PFSK-1 (cell line): ENCODE measurements at regions not wholly inside any gene's neighbourhood (a gene's known extent, or its start where the extent isn't known, plus 50 kb on each side); places are given as distances from the start of the nearest gene placed in this dataset.

Source experiments
- FOXP2 ChIP-seq: optimal IDR thresholded peaks from 2 replicates; pipeline ENCODE3; 2011; ENCODE audit warnings: borderline replicate concordance, control low read depth, inconsistent platforms; ENCODE audit not compliant: insufficient read depth; ENCODE audit errors: extremely low read length, extremely low read depth
- POLR2AphosphoS5 ChIP-seq: IDR thresholded peaks from 2 replicates; pipeline ENCODE4 v1.6.1; 2012; ENCODE audit warnings: low read depth, mild to moderate bottlenecking, control low read depth, low read length, moderate library complexity
- REST ChIP-seq, 2 experiments: IDR thresholded peaks; 2 replicates each; pipeline versions ENCODE4 v1.6.1 to v1.8.0; 2011 to 2012; ENCODE audit warnings: low read depth in 2 of 2, low read length in 2 of 2, control low read depth in 1 of 2, inconsistent platforms in 1 of 2, mild to moderate bottlenecking in 1 of 2, moderate library complexity in 1 of 2; ENCODE audit not compliant: insufficient read depth in 1 of 2
- SIN3A ChIP-seq: IDR thresholded peaks from 2 replicates; pipeline ENCODE4 v1.6.1; 2012; ENCODE audit warnings: mild to moderate bottlenecking, low read length, moderate library complexity, borderline replicate concordance; ENCODE audit not compliant: insufficient read depth
- TAF1 ChIP-seq: IDR thresholded peaks from 2 replicates; pipeline ENCODE4 v1.6.1; 2012; ENCODE audit warnings: low read length, control low read depth, borderline replicate concordance; ENCODE audit not compliant: insufficient read depth

- no peak for TF ChIP-seq REST (IDR thresholded peaks at IDR 0.05; ENCODE audit: insufficient read depth in 1 of 2, low read depth in 2 of 2, low read length in 2 of 2)
- TF ChIP-seq POLR2AphosphoS5: no peak
- no peak for TF ChIP-seq TAF1
- TF ChIP-seq FOXP2: no peak
- TF ChIP-seq SIN3A: no peak
Observed at GRCh38 chrX:39591099-39591498, 506.7 kb downstream of the BCOR start.

DNA sequence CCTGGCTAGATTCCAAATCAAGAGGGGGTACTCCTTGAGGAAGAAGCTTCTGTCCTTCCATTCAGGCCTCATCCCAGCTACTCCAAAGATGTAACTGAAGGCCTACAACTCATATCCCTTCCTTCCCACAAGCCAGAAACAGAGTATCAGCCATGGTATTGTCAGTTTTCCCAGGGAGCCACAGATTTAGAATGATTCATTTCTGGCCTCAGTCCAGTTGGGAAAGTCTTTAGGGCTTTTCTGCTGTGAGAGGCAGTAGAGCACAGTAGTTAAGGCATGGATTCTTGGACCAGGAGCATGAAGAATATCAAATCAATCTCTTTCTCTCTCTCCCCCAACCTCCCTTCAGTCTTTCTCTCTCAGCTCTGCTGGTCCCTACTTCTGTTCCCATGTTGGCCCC lies 505.0 kb downstream of the BCOR start:
- TF ChIP-seq FOXP2 (no peak), POLR2AphosphoS5 (no peak)

- TF ChIP-seq FOXP2 (no peak), POLR2AphosphoS5 (no peak), TAF1 (no peak), REST (IDR thresholded peaks at IDR 0.05; ENCODE audit: insufficient read depth in 1 of 2, low read depth in 2 of 2, low read length in 2 of 2) (no peak), SIN3A (no peak)
Observed at GRCh38 chrX:39595977-39596376, 501.8 kb downstream of the BCOR start.

- TF ChIP-seq POLR2AphosphoS5: no peak
- TF ChIP-seq REST (IDR thresholded peaks at IDR 0.05; ENCODE audit: insufficient read depth in 1 of 2, low read depth in 2 of 2, low read length in 2 of 2): no peak
- no peak for TF ChIP-seq SIN3A
- no peak for TF ChIP-seq TAF1
- TF ChIP-seq FOXP2: no peak
Observed at GRCh38 chrX:39596437-39596836, 501.3 kb downstream of the BCOR start.

DNA sequence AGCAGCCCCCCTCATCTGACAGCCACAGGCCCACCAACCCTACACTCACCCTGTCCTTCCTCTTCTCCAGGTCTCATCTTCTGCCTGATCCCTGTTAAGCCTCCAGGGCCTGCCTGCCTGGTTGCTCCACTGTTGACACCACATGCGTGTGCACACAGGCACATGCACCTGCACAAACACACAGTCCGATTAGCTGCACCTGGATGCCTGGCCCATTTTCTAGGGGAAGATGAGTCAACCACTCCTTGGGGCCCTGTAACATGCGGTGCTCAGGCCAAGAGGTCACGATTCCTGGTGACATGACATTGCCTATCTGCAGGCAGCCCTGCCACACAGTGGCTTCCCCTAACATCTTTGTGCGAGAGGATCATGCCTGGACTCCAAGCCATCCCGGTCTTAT lies 498.4 kb downstream of the BCOR start:
- no peak for TF ChIP-seq FOXP2
- TF ChIP-seq SIN3A: no peak
- TF ChIP-seq POLR2AphosphoS5: no peak
- no peak for TF ChIP-seq REST (IDR thresholded peaks at IDR 0.05; ENCODE audit: insufficient read depth in 1 of 2, low read depth in 2 of 2, low read length in 2 of 2)
- TF ChIP-seq TAF1: no peak
